ENCODE measurements at regions not wholly inside any gene's neighbourhood (a gene's known extent, or its start where the extent isn't known, plus 50 kb on each side); places are given as distances from the start of the nearest gene placed in this dataset.
"Not testable (repeated sequence)": the region's sequence is repeated elsewhere in the genome, so short reads cannot be mapped to it uniquely, and the experiment has no call there.

DNA sequence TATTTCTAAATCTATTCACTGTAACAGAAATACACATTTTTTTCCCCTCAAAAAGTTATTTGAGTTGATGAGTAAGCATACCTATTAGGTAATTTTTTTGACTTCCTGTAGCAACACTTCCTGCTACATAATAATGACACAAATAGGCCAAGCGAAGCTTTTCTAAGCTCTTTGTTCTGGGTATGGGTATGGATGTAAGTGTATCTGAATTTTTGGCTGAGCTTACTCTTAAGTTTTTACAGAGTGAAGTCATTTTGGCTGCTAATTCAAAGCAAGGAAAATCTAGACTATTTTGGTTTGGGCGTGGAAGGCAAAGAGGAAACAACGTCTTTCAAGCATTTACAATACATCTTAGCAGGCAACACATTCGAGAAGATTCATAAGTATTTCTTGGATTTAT, 1206.0 kb upstream of the FLRT2 start (continued):
- TF ChIP-seq POLR2A (IDR thresholded peaks at IDR 0.05; ENCODE audit: low read length) = no peak
- TF ChIP-seq RFX5 (IDR thresholded peaks at IDR 0.05) = no peak

DNA sequence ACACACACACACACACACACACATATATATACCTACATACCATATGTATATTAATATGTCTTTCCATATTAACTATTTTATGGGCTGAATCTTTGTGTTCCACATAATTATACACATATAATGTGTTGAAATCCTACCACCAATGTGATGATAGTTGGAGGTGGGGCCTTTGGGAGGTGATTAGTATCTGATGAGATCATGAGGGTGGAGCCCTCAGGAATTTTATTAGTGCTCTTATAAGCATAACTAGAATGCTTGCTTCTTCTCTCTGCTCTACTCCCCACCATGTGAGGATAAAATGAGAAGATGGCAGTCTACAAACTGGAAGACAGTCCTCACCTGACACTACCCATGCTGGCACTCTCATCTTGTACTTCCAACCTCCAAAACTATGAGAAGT, 1193.5 kb upstream of the FLRT2 start:
- FAIRE-seq (no peak), DNase-seq (ENCODE audit: low read depth in 1 of 2, low spot score in 1 of 2) (no peak), ATAC-seq (no peak)
- Histone ChIP-seq H3K9me3 (no peaks in the 10 kb centered on the region), H3K4me2 (no peak overlapping the region), H3K27ac (no peak overlapping the region), H3K4me3 (no peak overlapping the region), H3K4me1 (no peaks in the 10 kb centered on the region)
- TF ChIP-seq MYC (IDR thresholded peaks at IDR 0.05; ENCODE audit: borderline replicate concordance, low read length) (no peak), RARB (CRISPR knock-in tag; IDR thresholded peaks at IDR 0.05) (no peak), MAZ (IDR thresholded peaks at IDR 0.05; ENCODE audit: borderline replicate concordance, low read depth, low read length) (no peak), BHLHE40 (IDR thresholded peaks at IDR 0.05; ENCODE audit: low read depth, low read length) (no peak), KDM1A (IDR thresholded peaks at IDR 0.05; ENCODE audit: low read depth) (no peak), TP53 (CRISPR knock-in tag; IDR thresholded peaks at IDR 0.05) (no peak), NPAS2 (CRISPR knock-in tag; IDR thresholded peaks at IDR 0.05; ENCODE audit: borderline replicate concordance) (no peak), NR3C1 (IDR thresholded peaks at IDR 0.05) (no peak), JUNB (IDR thresholded peaks at IDR 0.05) (no peak)
- CTCF ChIA-PET = no interaction called here
- POLR2A ChIA-PET = no interaction called here

DNA sequence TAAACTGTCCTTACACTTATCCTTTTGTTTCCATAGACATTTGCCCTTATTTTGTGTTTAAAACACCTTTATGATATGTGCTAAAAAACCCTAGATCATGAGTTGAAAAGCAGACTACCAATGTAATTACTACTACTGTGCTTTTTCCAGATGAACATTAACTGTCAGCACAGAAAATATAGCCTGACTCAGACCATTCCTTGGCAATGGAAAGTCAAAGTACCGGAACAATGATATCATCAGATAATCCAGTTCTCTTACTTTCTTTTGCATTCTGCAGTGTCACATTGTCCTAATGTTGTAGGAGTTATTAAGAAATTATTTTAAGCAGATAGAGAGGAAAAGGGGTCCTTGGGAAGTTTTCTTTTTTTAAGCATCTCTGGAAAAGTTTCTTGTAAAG, 1189.0 kb upstream of the FLRT2 start:
- FAIRE-seq = no peak

DNA sequence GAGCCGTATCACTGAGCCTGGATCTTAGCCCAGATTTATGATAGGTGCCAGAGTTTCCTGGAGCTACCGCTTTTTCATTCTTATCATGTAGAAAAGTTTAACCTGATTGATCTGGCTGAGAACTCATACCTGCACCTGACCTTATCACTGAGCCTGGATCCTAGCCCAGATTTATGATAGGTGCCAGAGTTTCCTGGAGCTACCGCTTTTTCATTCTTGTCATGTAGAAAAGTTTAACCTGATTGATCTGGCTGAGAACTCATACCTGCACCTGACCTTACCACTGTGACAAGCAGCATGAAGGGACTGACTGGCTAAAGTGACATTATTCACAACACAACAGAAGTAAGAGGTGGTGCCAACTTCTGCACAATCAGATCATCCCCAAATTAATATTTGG, 1188.1 kb upstream of the FLRT2 start:
- H3K4me3 ChIP-seq; CTCF ChIA-PET; H3K9me3 ChIP-seq; ATAC-seq; FAIRE-seq; H3K4me2 ChIP-seq; H3K4me1 ChIP-seq; POLR2A ChIA-PET; H3K27ac ChIP-seq; DNase-seq (ENCODE audit: low read depth in 1 of 2, low spot score in 1 of 2): not testable (repeated sequence)
- WGBS (ENCODE audit: missing lambda C conversion rate) = 20% methylated on average over 3 of the region's 3 CpGs

More for the DNA sequence above, 1189.0 kb upstream of the FLRT2 start:
- H3K27ac ChIP-seq = no peak overlapping the region
- TF ChIP-seq PHF8 (IDR thresholded peaks at IDR 0.05; ENCODE audit: borderline replicate concordance, low read depth) (no peak), HDAC2 (IDR thresholded peaks at IDR 0.05) (no peak), JUNB (IDR thresholded peaks at IDR 0.05) (no peak), CBX2 (IDR thresholded peaks at IDR 0.05; ENCODE audit: borderline replicate concordance, low read depth) (no peak), FOXS1 (CRISPR knock-in tag; IDR thresholded peaks at IDR 0.05) (no peak), EHMT2 (IDR thresholded peaks at IDR 0.05; ENCODE audit: low read depth) (no peak), HMGXB4 (CRISPR knock-in tag; IDR thresholded peaks at IDR 0.05; ENCODE audit: borderline replicate concordance) (no peak), GATA3 (IDR thresholded peaks at IDR 0.05; ENCODE audit: borderline replicate concordance) (no peak)
- TF ChIP-seq, protein P1, sequence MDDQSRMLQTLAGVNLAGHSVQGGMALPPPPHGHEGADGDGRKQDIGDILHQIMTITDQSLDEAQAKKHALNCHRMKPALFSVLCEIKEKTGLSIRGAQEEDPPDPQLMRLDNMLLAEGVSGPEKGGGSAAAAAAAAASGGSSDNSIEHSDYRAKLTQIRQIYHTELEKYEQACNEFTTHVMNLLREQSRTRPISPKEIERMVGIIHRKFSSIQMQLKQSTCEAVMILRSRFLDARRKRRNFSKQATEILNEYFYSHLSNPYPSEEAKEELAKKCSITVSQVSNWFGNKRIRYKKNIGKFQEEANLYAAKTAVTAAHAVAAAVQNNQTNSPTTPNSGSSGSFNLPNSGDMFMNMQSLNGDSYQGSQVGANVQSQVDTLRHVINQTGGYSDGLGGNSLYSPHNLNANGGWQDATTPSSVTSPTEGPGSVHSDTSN (IDR thresholded peaks at IDR 0.05) = no peak
- TF ChIP-seq, protein P2, sequence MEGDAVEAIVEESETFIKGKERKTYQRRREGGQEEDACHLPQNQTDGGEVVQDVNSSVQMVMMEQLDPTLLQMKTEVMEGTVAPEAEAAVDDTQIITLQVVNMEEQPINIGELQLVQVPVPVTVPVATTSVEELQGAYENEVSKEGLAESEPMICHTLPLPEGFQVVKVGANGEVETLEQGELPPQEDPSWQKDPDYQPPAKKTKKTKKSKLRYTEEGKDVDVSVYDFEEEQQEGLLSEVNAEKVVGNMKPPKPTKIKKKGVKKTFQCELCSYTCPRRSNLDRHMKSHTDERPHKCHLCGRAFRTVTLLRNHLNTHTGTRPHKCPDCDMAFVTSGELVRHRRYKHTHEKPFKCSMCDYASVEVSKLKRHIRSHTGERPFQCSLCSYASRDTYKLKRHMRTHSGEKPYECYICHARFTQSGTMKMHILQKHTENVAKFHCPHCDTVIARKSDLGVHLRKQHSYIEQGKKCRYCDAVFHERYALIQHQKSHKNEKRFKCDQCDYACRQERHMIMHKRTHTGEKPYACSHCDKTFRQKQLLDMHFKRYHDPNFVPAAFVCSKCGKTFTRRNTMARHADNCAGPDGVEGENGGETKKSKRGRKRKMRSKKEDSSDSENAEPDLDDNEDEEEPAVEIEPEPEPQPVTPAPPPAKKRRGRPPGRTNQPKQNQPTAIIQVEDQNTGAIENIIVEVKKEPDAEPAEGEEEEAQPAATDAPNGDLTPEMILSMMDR (IDR thresholded peaks at IDR 0.05) = no peak
- POLR2A ChIA-PET = no interaction called here
- 26% methylated on average over 1 of the region's 1 CpG for WGBS (ENCODE audit: missing lambda C conversion rate)
- no peak overlapping the region for H3K4me3 ChIP-seq
- no peaks in the 10 kb centered on the region for H3K4me1 ChIP-seq
- ATAC-seq (no peak), DNase-seq (ENCODE audit: low read depth in 1 of 2, low spot score in 1 of 2) (no peak)
- CTCF ChIA-PET = no interaction called here
- H3K9me3 ChIP-seq = peaks cover 2% of the 10 kb centered on the region; the same call in 2 of the 3 replicates
- H3K4me2 ChIP-seq = no peak overlapping the region
